B cell (primary cell): ENCODE measurements at regions not wholly inside any gene's neighbourhood (a gene's known extent, or its start where the extent isn't known, plus 50 kb on each side); places are given as distances from the start of the nearest gene placed in this dataset.
"Not testable (repeated sequence)": the region's sequence is repeated elsewhere in the genome, so short reads cannot be mapped to it uniquely, and the experiment has no call there.

Experiments
- EZH2 ChIP-seq: IDR thresholded peaks from 2 replicates; pipeline ENCODE4 v1.6.1; 2012; ENCODE audit warnings: borderline replicate concordance, low read depth, mild to moderate bottlenecking, moderate library complexity, low read length; ENCODE audit not compliant: insufficient read depth, poor library complexity, severe bottlenecking
- TF ChIP-seq, protein P1 (sequence below): fragments of 200-600 bp; IDR thresholded peaks from one replicate; pipeline ENCODE4 v1.8.0; 2022; ENCODE audit warnings: antibody characterized with exemption, mild to moderate bottlenecking

- TF ChIP-seq, protein P1, sequence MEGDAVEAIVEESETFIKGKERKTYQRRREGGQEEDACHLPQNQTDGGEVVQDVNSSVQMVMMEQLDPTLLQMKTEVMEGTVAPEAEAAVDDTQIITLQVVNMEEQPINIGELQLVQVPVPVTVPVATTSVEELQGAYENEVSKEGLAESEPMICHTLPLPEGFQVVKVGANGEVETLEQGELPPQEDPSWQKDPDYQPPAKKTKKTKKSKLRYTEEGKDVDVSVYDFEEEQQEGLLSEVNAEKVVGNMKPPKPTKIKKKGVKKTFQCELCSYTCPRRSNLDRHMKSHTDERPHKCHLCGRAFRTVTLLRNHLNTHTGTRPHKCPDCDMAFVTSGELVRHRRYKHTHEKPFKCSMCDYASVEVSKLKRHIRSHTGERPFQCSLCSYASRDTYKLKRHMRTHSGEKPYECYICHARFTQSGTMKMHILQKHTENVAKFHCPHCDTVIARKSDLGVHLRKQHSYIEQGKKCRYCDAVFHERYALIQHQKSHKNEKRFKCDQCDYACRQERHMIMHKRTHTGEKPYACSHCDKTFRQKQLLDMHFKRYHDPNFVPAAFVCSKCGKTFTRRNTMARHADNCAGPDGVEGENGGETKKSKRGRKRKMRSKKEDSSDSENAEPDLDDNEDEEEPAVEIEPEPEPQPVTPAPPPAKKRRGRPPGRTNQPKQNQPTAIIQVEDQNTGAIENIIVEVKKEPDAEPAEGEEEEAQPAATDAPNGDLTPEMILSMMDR, result not testable (repeated sequence)
- not testable (repeated sequence) for TF ChIP-seq EZH2
Observed at GRCh38 chr2:91578678-91579077, 2887.2 kb downstream of the RPIA start.
